ENCODE measurements at regions not wholly inside any gene's neighbourhood (a gene's known extent, or its start where the extent isn't known, plus 50 kb on each side); places are given as distances from the start of the nearest gene placed in this dataset.
"Not testable (repeated sequence)": the region's sequence is repeated elsewhere in the genome, so short reads cannot be mapped to it uniquely, and the experiment has no call there.

DNA sequence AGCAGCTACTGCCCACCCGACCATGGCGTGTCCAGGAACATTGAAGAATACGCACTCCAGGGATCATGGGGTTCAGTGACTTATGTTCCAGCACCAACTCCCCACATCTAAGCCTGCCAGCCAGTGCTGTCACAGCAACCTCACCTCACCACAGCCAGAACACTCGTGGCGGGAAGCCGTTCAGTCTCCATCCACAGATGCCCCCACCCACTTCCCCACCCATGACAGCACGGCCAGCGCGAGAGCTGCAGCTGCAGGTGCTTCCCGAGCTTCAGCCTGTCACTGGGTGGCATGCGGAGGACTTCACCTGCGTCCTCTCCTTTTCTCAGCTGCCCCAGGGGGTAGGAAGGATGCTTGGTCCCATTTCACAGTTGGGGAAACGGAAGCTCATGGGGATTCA, 50.3 kb downstream of the RBFOX3 start:
- CTCF ChIA-PET = no interaction called here
- POLR2A ChIA-PET = no interaction called here

DNA sequence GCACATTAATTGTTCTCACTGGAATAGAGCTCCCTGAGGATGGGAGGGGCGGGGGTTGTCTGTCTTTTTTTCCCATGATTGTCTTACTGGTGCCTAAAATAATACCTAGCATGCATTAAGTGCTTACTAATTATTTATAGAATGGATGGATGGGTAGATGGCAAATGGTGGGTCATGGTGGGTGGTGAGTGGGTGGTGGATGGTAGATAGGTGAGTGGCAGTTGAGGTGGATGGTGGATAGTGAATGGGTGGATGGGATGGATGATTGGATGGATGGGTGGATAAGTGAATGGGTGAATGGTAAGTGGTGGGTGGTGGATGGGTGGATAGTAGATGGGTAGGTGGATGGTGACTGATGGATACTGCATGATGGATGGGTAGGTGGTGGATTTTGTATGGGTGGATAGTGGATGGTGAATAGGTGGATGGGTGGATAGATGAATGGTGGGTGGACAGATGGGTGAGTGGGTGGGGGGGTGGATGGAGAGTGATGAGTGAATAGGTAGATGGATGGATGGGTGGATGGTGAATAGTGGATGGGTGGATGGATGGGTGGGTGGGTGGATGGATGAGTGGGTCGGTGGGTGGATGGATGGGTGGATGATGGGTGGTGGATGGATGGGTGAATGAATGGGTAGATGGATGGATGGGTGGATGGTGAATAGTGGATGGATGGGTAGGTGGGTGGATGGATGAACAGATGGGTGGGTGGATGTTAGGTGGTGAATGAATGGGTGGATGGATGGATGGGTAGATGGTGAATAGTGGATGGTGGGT, 51.6 kb downstream of the RBFOX3 start:
- ChIA-PET POLR2A (no interaction called here), CTCF (no interaction called here)

DNA sequence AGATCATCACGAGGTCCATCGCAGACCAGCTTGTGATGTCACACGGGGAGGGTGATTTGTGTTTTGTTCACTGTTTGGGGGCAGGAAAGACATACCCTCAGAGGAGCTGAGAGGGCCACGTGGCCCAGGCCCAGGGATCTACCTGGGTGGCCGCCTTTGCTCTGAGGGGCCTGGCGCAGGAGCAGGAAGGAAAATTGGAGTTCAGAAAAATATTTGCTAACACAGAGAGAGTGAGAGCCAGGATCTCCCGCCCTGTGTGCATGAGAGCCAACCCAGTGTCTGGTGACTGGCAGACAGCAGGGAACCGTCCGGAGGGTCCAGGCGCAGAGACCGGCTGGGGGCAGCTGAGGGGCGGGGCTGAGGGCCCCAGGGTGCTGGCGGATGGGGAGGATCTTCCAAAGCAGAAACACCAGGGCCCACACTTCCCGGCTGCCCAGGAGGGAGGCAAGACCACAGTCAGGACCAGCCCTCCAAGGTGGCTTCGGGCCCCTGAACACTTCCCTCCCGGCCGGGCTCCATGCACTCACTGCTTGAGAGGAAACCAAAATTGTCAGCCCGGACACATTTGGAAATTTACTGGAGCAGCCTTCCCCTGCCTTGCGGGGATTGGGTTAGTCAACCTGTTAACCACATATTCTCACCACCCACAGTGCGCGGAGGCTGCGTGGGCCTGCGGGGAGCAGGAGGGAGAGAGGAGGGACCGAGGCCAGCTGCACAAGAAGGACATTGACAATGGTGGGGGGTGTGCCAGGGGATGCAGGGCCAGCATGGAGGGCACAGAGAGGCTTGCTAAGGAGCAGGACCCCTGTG, 52.6 kb downstream of the RBFOX3 start:
- CTCF ChIA-PET = no interaction called here
- POLR2A ChIA-PET = no interaction called here

DNA sequence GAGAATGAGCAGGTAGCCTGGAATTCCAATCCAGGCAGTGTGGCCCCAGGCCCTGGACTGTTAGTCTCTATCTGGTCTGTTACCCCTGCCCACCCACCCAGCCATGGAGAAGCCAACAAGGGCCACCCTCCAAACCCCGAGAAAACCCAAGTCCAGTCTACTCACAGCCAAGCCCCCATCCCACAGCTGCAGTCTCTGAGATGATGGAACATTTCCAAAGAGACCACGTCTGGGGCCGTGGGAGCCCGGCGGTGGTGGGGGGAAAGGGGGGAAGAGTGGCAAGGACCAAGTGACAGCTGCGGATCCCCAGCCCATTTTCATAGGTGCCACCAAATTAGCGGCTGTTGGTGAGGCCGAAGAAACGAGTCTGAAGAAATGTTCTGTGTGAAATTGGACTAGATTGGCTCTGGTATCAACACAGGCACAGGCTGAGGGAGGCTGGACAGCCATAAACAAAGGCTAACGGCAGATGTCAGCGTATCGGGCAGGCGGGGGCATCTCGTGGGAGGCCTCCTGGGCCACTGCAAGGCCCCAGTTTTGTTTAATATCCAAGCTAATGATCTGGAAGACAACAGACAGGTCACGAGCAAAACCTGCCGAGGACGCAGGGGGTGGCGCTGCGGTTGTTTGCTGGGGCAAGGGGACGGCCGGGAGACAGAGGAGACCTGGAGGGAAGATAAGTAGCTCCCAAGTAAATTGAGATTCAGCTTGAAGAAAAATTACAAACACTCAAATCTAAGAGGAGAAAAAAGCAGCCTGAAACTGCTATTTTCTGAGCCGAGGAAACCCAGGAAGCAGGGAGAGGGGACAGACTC, 53.4 kb downstream of the RBFOX3 start:
- ChIA-PET POLR2A (no interaction called here), CTCF (interaction anchor here (0.7 kb wide), 1 partner anchor 294 kb away, joined by 4 read pairs; no protein-coding TSS in a partner anchor)

DNA sequence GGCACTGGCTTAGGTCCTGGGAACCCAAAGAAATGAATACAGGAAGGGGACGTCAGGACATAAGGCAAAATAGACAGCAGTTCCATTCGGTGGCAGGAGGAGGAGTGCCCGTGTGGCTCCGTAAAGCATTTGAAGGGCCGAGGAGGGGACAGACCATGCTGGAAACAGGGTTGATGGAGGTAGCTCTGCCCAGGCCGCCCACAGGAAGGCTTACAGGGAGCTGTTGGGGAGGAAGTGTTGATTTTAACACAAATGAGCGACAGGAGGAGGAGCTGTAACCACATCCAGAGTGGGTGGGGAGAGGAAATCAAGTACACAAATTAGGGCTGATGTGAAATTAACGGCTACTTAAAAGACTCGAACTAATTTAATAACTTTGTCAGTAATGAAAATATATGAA, 54.6 kb downstream of the RBFOX3 start:
- POLR2A ChIA-PET = no interaction called here
- CTCF ChIA-PET = no interaction called here

DNA sequence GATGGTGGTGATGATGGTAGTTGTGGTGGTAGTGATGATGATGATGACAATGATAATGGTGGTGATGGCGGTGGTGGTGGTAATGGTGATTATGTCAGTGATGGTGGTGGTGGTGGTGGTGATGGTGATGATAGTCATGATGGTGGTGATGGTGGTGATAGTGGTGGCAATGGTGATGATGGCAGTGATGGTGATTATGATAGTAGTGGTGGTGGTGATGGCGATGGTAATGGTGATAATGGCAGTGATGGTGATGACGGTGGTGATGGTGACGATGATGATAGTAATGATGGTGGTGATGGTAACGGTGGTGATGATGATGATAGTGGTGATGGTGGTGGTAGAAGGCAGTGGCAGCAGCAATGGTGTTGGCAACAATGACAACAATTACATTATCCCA, 55.3 kb downstream of the RBFOX3 start:
- POLR2A ChIA-PET = no interaction called here
- CTCF ChIA-PET = no interaction called here

DNA sequence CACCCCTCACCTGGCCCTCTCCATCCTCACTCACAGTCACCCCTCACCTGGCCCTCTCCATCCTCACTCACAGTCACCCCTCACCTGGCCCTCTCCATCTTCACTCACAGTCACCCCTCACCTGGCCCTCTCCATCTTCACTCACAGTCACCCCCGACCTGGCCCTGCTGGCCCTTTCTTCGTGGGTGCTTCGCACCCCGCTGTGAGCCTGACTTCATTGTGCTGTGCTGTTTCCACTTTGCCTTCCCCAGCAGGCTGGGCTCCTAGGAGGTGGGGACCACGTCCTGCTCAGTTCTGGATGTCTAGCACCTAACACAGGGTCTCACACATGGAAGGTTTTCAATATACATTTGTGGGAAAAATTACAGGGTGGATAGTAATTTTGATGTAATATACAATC, 56.5 kb downstream of the RBFOX3 start:
- CTCF ChIA-PET, POLR2A ChIA-PET: not testable (repeated sequence)

DNA sequence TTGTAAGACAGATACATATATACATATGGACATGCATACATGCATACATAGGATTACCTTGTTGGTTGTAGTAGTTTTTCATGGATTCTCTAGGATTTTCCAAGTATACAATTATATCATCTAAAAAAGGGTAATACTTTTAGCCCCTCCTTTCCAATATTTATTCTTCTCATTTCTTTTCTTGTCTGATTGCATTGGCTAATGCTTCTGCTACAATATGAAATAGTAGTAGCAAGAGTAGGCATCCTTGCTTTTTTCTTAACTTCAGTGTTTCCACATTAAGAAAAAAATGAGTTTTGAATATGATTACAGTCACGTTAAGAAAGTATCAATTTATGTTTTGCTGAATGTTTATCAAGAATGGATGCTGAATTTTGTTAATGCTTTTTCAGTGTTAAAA, 58.0 kb downstream of the RBFOX3 start:
- POLR2A ChIA-PET = no interaction called here

DNA sequence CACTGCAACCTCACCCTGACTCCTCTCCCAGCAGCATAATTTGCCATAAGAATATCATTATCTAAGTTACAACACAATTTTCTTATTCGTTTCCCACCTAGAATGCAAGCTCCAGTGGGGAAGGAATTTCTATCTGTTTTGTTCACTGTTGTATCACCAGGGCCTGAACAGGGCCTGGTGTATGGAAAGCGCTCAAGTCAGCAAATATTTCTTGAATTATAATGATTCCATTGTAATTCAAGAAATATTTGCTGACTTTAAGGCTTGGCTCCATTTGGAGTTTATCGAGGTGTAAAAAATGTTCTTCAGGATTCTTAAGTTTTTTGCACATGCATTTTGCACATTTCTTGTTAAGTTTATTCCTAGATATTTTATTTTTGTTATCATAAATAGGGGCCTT, 58.4 kb downstream of the RBFOX3 start:
- CTCF ChIA-PET = no interaction called here
- POLR2A ChIA-PET = no interaction called here

More for the DNA sequence above, 58.0 kb downstream of the RBFOX3 start:
- CTCF ChIA-PET = no interaction called here

DNA sequence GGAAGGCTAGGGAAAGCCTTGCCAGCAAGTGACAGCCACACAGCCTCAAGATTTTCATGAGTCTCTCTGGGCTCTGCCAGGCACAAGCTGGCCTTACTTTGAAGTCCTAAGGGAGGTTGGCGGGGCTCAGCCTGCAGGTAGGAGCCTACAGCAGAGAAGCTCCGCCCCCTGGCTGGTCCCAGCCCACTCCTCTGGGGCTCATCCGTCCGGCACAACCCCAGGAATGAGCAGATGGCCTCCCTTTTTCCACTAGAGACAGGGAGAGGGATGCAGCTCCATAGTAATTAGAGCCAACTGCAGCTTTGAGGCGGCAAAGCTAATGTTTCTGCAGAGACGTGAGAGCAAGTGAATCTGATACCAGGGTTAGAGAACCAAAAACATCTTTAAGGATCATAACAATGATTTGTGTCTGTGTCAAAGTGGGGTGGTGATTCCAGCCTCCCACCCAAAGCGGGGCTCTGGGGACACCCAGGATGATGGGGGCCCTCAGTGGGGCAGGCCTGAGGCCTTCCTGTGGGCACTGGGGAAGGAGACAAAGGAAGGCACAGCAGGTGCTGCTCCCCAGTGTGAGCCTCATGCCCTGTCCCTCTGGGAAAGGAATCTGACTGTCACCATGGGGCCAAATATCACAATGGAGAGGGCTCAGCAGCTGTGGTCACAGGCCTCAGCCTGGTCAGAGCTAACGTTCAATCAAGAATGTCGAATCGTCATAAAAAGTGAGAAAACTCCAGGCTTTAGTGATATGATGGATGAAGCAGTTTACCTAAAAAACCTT, 61.5 kb downstream of the RBFOX3 start:
- ChIA-PET POLR2A (no interaction called here), CTCF (no interaction called here)

DNA sequence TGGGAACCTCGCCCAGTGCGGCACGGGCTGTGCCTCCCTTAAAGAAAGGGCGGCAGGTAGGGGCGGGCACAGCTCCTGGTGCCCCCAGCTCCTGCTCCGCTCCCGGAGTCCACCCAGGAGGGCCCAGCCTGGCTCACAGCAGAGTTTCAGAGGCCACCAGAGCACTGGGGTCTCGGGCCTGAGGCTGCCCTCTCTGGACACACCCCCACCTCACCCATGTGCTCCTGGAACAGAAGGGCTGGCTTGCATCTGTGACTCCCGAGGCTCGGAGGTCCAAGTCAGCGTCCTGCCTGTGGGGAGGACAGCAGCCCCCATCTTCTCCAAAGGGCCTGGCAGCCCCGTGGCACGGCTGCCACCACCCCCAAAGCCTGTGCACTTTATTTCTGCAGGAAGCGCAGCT, 62.7 kb downstream of the RBFOX3 start:
- ChIA-PET CTCF (no interaction called here), POLR2A (no interaction called here)

DNA sequence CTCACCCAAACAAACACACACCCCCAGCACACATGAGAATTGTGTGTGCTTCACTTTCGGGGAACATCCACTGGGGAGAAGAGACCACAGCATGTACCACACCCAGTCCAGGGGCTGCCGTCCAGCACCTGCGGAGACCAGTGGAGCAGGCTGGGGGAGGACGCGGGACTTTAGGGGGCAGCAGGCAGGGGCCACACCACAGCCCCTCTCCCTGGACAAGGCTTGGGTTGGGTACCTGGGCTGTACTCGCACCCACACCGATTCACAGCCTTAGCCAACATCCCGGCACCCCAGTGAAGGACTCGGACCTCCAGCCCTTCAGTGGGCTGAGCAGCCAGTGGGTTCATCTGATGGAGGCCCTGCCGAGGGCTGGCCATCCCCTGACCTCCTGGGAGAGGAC, 63.3 kb downstream of the RBFOX3 start:
- ChIA-PET POLR2A (no interaction called here), CTCF (no interaction called here)

DNA sequence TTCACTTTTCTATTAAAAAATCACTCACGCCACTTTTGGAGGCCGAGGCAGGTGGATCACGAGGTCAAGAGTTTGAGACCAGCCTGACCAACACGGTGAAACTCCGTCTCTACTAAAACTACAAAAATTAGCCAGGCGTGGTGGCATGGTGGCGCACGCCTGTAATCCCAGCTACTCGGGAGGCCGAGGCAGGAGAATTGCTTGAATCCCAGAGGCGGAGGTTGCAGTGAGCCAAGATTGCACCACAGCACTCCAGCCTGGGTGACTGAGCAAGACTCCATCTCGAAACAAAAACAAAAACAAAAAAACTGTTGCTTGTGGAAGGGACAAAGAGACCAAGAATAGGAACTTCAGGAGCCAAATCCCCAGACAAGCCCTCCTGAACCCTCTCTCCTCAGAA, 63.7 kb downstream of the RBFOX3 start:
- POLR2A ChIA-PET, CTCF ChIA-PET: not testable (repeated sequence)

DNA sequence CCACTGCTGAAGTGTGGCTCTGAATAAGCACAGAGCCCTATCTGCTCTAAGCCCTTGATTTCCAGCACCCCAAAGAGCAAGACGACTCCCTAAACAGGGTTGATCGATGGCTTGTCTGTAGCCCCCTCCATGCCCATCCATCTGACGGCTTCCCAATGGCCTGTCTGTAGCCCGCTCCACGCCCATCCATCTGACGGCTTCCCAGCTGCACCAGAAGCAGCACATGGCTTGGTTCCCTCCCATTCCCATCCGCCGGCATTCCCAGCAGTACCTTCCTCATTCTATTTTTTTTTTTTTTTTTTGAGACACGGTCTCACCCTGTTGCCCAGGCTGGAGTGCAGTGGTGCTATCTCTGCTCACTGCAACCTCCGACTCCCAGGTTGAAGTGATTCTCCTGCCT, 64.5 kb downstream of the RBFOX3 start:
- POLR2A ChIA-PET = no interaction called here
- CTCF ChIA-PET = no interaction called here

DNA sequence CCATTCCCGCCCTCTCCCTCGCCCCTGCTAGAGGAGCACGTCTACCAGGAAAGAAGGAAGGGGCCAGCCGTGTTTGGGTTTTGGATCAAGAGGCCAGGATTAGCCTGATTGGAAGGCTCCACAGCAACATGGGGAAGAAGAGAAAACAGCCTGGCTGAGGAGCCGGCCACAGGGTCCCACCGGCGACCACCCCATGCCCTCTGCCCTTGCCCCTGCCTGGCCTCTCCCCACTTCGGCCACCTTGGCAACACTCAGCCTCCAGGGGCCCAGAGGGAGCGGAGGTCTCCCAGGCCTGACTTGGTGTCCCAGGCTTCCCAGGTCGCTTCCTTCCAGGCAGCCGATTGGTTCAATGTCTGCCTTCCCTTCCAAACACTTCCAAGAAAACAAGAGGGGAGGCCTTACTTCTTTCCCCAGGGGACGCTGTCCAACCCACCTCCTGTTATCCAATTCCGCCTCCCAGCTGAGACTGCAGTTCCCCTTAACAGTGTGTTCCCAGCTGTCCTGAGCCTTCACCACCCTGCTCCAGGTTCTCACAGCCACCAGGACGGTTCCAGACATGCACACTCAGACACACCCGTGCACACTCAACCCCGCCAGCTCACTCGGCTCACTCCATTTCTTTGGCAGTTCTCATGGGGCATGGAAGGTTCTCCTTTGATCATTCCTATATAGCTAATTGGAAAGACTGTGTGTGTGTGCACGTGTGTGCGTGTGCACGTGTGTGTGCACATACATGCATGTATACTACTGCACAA, 65.4 kb downstream of the RBFOX3 start:
- CTCF ChIA-PET = interaction anchor here (0.7 kb wide), 1 partner anchor 80 kb away, joined by 3 read pairs; no protein-coding TSS in a partner anchor
- POLR2A ChIA-PET = interaction anchor here (0.6 kb wide), 1 partner anchor 153 kb away, joined by 5 read pairs; no protein-coding TSS in a partner anchor

DNA sequence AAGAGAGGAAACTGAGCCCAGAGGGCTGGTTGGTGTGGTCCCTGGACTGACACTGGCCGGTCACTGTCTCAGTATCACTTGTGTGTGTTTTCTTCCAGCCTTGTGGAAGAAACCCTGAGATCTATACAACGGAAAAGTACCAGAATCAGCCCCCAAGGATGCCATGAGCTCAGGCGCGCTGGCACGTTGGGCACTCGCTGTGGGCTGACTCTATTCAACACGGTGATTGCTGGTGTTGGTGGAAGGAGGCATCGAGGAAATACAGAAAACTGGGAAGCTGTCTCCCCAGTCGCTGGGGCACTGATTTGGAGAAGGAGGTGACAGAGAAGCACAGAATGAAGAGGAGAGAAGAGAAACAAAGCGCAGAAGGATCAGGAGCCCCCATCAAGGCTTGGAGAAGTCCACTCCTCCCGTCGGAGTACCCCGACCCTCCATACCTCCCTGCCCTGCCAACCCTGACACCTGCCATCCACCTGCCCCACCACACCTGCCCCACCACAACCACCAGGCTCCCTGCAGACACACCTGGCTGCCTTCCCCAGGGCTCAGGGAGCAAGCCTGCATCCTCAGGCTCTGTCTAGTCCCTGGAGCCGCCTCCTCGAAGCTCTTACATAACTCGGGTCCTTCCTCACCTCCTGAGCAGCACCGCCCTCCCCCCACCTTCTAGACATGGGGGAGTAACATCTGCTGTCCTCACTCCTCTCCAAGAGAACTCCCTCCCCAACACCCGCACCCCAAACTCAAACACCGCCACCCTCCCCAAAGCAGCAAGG, 66.5 kb downstream of the RBFOX3 start:
- ChIA-PET POLR2A (interaction anchor here (0.6 kb wide), 1 partner anchor 152 kb away, joined by 5 read pairs; no protein-coding TSS in a partner anchor), CTCF (interaction anchor here (0.7 kb wide), 1 partner anchor 79 kb away, joined by 3 read pairs; no protein-coding TSS in a partner anchor)

DNA sequence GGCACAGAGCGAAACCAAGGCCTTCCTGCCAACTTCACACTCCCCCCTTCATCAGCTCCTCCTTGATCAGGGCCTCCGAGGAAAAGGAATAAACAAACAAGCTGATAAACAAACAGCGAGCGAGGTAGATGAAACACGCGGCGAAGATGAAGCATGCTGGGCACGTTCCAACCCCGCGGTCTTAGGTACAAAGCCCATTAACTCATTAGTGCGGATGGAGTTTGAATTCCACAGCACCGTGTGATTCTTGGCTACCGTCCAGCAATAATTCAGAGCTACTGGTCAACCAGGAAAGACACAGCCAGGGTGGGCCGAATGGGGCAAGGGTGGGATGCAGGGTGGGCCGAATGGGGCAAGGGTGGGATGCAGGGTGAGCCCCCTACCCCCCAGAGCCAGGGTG, 67.3 kb downstream of the RBFOX3 start:
- CTCF ChIA-PET = no interaction called here
- POLR2A ChIA-PET = no interaction called here

DNA sequence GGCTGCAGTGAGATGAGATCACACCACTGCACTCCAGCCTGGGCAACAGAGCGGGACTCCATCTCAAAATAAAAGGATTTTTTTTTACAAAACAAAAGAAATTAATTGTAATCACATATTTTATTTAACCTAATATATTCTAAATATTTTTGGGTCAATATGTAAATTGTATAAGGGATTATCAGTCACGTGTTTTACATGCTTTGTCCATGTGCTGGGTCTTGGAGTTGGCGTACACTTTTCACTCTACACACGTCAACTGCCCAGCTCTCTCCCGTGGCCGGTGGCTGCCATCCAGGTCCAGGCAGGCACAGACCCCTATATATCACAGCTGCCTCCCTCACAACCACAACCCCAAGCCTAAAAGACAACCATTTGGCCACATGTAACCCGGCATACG, 68.1 kb downstream of the RBFOX3 start:
- CTCF ChIA-PET = no interaction called here
- POLR2A ChIA-PET = no interaction called here

Data from activated CD8-positive, alpha-beta memory T cell treated with anti-CD3 and anti-CD28 coated beads for 36 hours (primary cell).